ENCODE measurements at regions not wholly inside any gene's neighbourhood (a gene's known extent, or its start where the extent isn't known, plus 50 kb on each side); places are given as distances from the start of the nearest gene placed in this dataset.

DNA sequence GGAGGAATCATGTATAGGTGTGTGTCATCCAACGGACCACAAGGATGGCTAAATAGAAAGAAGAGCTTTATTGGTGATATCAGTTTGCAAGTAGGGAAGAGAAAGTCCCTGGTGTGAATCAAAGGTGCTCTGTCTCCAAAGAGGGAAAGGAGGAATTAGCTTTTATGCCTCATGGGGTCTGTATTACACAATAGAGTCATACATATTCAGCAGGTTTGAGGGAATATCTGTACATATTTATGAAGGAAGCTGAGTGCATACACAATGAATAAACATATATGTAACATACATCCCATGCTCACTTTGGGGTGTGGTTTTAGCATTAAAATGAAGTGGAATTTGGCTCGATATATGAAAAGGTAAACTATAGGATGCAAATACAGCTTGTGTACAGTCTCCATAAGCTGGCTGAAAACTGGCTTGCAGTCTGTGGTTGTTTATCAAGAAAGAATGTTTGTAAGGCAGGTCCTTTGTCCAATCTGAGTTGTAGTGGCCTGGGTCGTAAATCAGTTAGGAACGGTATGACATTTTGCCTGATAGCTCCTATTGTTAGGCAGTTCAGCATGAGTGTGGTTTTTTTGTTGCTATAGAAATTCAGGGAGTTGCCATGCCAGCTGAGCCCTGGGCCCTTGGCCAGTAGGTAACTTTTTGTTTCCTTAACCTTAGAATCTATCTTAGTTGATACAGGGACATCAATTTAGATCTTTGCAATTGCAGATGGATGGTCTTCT lies 198.0 kb upstream of the ZP4 start:
- DNase-seq (ENCODE audit: low spot score): no peak
- intact Hi-C loops (cut with DNase I): no loop called here

DNA sequence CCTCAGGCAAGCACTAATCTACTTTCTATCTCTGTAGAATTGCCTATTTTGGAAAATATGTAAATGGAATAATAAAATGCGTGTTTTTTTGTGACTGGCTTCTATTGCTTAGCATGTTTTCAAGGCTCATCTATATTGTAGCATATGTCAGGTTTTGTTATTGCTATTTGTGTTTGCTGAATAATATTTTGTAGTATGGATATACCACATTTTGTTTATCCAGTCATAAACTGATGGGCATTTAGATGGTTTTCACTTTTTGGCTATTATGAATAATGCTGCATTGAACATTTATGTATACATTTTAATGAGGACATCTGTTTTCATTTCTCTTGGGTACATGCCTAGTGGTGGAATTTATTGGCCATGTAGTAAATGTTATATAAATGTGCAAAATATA lies 183.3 kb upstream of the ZP4 start:
- no peak for DNase-seq (ENCODE audit: low spot score)
- intact Hi-C loops (cut with DNase I): no loop called here

DNA sequence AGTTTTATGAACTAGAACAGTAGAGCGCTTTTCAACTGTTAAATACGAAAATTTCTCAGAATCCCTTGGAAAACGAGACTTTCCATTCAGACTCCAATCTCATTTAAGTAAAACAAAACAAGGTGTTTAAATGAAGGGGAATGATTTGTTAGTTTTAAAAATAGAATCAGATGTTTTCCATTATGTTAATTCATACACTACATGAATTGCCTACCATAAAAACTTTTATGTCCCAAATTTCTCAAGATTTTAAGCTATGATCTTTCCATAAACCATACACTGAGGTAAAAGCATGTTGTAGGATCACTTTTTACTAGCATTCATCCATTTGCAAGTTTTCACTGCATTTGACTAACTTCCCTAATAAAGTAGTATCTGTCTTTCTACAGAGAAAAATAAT lies 180.3 kb upstream of the ZP4 start:
- DNase-seq (ENCODE audit: low spot score): no peak
- intact Hi-C loops (cut with DNase I): no loop called here

DNA sequence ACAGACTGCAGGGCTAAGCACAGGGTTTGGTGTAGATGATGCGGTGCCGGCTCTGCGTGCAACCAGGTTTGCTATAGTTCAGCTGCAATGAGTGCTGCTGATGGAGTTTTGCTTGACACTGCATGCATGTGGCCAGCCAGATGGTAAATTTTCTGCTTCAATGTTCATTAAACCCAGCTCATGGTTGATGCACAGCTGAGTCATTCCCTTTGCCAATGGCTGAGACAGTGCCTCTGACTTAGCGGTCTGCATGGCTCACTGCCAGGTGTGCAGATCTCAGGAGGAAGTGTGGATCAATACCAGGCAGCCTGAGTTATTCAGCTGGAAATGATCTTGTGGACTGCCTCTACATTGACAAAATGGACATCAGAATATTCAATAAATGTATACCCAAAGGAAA lies 172.7 kb upstream of the ZP4 start:
- DNase-seq (ENCODE audit: low spot score): no peak

DNA sequence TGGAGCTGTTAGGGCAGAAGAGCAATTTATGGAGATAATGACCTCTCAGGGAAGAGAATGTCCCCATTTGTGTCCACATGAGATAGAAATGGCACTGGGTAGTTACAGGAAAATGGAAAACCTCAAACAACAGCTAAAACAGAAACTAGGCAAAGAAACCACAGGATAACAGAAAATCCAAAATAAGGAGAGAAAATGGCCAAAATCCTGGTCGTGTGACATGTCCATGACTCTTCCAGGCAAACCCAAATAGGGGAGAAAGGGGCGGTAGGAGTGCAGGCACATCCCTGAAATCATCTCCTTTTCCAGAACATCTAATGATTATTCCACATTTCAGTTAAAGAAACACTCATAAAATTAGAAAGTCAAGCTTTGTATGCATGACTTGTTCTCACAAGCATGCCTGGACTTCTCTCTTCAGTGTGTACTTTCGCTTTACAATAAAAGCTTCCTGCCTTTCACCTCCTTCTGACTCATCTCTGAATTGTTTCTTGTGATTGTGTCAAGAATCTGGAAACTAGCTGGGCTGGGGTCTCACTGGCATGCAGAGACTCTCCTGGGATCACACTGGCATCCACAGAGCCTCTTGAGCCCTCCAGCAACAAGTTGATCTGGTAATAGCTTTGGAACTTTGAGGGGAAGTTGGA lies 171.4 kb upstream of the ZP4 start:
- DNase-seq (ENCODE audit: low spot score): no peak
- intact Hi-C loops (cut with DNase I): no loop called here

More for the DNA sequence above, 172.7 kb upstream of the ZP4 start:
- intact Hi-C loops (cut with DNase I): no loop called here

DNA sequence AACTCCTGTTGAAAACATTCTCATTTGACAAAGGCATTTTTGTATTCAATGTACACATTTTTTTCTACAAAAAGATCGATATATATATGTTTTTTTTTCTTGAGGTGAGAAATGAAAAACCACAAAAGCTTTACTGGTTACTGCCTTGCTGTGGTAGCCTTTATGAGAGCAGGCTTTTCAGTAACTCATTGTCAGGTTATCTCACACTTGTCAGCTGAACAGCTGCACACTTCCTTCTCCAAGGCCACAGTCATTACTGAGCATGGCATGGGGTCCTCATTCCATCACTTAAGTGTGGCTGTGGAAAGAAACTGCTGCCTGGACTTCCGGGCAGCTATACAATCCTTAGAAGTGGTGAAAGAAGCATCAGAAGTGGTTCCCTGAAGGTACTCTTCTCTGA lies 169.3 kb upstream of the ZP4 start:
- no peak for DNase-seq (ENCODE audit: low spot score)
- intact Hi-C loops (cut with DNase I): no loop called here

DNA sequence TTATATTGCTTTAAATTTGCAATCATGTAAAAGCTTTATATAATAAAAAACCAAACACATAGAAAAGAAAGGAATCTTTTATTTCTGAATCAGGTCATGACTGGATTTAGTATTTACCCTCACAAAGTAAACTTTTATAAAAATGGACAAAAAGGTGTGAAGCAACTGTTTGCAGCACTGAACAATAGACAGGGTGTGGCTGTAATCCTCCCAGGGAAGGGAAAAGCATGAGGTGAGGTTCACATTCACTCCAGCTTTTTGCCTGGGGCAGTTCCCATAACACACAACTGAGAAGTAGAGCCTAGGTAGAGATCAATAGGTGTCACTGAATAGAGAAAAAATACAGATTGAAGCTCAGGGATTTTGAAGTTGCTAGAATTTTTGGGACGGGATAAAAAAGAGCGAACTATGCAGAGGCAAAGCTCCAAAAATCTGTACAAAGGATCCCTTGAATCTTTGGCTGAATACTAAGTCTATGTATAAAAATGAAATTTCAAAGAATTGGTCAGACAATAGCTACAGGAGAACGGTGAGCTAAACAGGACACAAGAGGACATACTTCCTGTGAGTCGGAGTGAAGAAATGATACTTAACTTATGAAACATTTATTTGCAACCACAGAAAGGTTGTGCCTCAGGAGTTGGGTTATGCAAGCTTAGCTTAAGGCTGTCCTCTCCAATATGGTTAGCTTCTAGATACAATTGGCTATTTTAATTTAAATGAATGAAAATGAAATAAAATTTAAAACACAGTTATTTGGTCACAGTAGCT lies 162.0 kb upstream of the ZP4 start:
- intact Hi-C loops (cut with DNase I): no loop called here
- DNase-seq (ENCODE audit: low spot score): no peak

DNA sequence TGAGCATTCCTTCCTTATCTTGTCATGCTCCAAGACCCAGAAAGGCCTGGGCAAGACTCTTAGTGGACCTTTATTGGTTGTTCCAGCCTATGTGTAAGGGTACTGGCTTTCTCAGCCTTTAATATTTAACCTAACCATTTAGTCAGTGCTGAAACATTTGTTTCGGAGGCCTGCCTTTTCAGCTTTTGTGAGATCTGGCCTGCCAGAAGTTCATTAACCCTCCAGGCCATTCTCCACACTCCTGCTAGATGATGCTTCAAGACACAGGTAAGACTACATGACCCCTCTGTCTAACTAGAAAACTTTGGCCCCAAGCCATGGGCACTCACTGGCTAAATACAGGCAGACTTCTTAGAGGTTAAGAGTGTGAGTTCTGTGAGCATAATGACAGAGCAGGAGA lies 138.4 kb upstream of the ZP4 start:
- intact Hi-C loops (cut with DNase I): no loop called here
- no peak for DNase-seq (ENCODE audit: low spot score)

DNA sequence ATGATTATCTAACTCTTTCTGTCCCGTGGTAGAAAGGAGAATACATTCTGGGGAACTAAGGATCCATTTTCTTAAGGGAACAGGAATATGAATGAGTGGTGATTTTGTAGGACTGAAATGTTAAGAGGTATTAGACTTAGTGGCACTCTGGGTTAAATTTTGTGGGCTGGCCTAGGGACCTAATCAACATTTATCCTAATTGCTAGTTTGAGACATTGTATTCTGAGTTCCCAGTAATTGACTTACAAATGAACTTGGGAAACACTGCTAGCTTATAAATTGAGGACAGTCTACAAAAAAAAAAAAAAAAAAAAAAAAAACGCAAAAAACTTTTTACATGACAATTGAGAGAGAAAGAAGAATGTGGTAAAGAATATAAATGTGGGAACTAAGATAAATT lies 136.6 kb upstream of the ZP4 start:
- intact Hi-C loops (cut with DNase I): no loop called here
- DNase-seq (ENCODE audit: low spot score): no peak

DNA sequence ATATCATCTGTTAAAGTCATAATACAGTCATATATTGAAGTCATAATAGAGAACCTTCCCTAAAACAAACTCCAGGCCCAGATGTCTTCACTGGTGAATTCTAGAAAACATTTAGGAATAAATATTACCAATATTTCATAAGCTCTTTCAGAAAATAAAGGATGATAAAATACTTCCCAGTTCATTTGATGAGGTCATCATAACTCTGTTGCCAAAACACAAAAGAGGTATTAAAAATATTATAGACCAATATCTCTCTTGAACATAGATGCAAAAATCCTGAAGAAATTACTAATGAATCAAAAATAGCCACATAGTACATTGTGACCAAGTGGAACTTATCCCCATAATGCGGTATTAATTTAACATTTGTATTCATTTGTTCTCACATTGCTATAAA lies 132.4 kb upstream of the ZP4 start:
- DNase-seq (ENCODE audit: low spot score): no peak
- intact Hi-C loops (cut with DNase I): no loop called here

DNA sequence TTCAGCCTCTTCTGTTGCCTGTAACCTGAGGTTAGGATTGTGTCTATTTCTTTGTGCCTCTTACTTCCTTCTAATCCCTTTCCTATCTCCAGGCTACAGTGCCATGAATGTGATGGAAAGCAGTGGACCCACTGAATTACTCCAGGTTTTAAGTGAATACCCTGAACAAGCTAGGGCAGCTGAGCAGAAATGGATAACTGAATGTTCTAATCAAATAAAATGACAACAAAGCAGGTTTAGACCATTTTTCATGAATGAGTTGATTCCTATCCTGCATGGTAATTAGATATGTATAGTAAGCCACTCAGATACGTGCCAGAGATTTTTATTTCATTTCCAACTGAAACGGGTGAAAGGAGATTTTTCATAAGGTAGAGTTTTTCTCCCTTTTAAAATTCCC lies 127.5 kb upstream of the ZP4 start:
- no peak for DNase-seq (ENCODE audit: low spot score)
- intact Hi-C loops (cut with DNase I): no loop called here

DNA sequence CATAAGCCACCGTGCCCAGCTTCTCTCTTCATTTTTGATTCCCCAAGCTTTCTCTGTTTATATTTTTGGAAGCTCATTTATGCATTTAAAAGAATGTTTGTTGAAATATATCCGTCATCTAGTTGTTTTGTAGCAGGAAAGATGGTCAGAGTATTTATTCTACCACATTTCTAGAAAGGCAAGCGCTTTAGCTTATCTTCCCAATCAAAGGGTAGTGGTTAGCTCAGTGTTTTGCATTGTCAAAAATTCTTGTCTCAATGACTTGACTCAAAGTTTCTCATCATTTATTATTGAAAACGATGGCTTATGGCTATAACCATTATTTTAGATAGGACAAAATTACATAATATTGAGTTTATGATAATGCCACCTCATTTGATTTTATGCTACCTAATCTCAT lies 116.1 kb upstream of the ZP4 start:
- DNase-seq (ENCODE audit: low spot score): no peak
- intact Hi-C loops (cut with DNase I): no loop called here

DNA sequence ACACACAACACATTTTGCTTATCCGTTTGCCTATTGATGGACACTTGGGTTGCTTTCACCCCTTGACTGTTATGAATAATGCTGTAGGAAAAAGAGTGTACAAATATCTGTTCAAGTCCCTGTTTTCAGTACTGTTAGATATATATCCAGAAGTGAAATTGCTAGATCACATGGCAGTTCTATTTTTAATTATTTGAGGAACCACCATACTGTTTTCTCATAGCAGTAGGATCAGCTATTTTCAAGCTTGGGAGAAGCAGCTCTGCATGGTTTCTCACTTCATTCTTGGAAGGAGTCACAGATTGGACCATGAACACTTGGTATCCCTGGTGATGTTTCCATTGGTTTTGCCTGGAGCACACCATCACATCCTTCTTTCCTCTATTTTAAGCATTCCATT lies 114.4 kb upstream of the ZP4 start:
- intact Hi-C loops (cut with DNase I): no loop called here
- DNase-seq (ENCODE audit: low spot score): no peak

DNA sequence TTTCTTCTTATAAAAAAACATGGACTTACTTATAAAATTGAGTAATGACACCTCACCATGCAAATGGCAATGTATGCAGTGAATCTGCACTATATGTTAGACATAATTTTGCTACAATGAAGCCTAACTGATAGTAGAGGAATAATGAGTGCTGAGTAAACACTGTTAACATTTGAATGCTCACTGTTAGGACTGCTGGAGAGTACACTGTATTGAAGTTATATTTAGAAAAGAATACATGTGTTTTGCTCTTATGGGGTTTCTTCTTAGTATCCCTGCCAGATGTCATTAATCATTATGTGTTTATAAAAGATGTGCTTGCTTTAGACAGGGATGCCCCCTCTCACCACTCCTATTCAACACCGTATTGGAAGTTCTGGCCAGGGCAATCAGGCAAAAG lies 111.1 kb upstream of the ZP4 start:
- intact Hi-C loops (cut with DNase I): no loop called here
- DNase-seq (ENCODE audit: low spot score): no peak

DNA sequence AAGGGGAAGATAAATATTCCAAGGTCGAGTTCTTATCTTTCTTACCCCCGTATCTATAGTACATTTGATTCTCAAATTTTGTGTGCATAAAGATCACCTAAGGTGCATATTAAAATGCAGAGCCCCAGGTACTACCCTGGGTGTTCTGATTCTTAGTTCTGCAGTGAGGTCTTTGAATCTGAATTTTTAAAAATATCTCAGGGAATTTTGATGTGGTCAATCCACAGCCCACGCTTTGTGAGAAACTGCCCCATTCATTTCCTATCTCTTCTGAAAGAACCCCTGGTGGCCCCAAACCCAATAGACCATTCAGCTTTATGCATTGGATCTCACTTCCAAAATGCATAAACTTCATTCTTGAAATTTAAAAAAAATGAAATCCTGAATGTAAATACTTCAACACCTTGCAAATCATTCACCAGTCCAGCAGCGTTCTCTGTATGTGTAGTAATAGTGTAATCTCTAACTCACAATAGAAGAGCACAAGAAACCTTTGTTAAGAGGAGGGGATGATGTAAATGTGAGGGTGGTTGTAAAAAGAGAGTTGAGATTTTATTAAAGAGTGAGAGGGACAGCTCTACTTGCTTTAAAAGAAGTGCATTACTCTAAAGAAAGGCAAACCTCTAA lies 108.8 kb upstream of the ZP4 start:
- no peak for DNase-seq (ENCODE audit: low spot score)
- intact Hi-C loops (cut with DNase I): no loop called here

DNA sequence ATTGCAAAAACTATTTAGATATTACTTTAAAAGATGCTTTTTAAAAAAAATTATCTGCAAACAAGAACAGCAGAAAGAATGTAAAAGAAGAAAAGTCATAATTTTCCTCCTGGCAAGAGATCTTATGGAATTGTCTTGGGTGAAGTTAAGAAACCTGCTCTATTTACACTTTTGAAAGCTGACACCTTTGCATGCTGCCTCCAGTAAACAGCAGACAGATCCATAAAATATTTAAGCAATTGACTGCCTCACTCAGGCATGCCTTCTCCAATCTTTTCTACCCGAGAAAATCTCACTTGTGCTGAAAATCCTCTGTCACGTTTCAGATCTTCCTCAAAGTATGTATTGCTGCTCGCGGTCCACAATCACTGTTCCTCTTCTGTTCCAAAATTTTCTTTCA lies 107.9 kb upstream of the ZP4 start:
- intact Hi-C loops (cut with DNase I): no loop called here
- no peak for DNase-seq (ENCODE audit: low spot score)

DNA sequence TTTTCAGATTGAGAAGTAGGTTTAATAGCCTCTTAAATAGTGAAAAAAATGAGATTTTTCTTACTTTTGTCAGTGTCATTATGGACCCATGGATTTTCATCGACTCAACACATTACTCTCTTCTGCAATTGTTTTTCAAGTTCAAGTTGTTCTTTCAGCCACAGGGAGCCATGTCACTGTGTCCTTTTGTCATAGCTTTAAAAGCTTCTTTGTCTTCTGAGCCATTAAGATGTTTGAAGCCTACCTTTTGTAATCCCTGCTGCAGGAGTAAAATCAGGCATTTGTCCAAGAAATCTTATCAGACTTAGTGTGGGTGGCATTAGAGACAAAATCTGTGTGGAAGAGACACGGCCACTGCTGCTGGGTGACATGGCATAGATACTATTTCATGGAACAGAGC lies 92.8 kb upstream of the ZP4 start:
- no peak for DNase-seq (ENCODE audit: low spot score)
- intact Hi-C loops (cut with DNase I): no loop called here

DNA sequence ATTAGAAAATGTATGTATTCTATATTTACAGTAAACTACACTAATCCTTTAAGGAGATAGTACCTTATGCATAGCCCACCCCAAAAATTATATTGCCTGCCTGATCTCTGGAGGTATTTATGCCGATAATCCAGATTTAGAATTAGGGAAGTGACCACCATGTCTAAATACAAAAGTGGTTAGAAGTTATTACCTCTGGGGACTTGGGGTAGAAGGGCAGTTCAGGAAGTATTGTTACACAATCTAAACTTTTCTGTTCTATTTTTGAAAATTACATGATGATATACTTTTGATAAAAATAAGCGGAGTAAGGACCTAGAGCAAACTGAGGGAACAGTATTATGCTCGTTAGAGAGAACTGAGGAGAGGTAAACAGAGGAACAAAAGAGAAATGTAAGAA lies 90.5 kb upstream of the ZP4 start:
- intact Hi-C loops (cut with DNase I): no loop called here
- DNase-seq (ENCODE audit: low spot score): no peak

DNA sequence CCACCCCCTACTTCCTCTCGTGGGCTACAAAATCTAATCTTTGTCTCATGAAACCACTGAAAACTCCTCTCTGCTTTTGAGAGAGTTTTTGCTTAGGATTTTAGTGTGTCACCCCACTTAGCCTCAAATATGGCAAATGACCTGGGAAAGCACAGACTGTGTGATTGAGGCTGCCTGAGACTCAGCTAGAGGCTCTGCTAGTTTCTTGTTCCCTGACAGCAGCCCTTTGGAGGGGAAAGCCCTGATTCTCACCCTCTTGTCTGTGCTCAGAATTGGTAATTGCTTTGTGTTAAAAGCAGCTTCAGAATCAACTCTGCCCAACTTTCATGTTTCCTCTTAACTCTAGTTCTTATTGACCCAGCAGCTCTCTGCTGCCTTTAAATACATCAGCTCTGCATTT lies 85.6 kb upstream of the ZP4 start:
- intact Hi-C loops (cut with DNase I): no loop called here
- DNase-seq (ENCODE audit: low spot score): no peak

DNA sequence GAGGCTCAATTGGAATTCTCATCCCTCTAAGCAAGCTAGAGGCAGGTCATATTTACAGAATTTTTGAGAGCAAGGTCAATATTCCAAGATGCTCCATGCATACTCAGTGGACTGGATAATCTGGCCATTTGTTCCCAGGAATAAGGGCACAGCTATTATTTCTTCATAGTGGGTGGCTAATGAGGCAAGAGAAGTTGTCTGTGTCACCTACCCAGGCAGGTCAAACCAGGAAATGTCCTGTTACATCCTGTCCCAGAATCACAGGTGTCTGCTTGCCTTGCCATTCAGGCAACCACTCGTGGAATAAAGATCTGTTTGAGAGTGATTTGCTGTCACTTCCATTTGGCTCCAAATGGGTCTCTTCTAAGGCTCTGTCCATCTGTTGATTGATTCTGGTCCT lies 85.2 kb upstream of the ZP4 start:
- DNase-seq (ENCODE audit: low spot score): no peak
- intact Hi-C loops (cut with DNase I): no loop called here
